Astrocyte (in vitro differentiated cells and primary cell): ENCODE measurements at regions not wholly inside any gene's neighbourhood (a gene's known extent, or its start where the extent isn't known, plus 50 kb on each side); places are given as distances from the start of the nearest gene placed in this dataset.

Source experiments
- DNase-seq: peaks from one replicate; pipeline ENCODE4 v3.0.0-alpha.2; 2010; ENCODE audit warnings: low read depth
- FAIRE-seq: peaks from 2 replicates; lab custom pipeline; 2011; peaks lifted over from hg19 to GRCh38; lab: Jason Lieb, UNC
- H2AFZ ChIP-seq: 2 replicates; pipeline ENCODE4 v1.6.0; 2012; ENCODE audit warnings: low read depth, low read length, inconsistent platforms
- H3K27ac ChIP-seq: 2 replicates; pipeline ENCODE4 v1.5.1; 2011; ENCODE audit warnings: low read depth, low read length, inconsistent platforms
- H3K27me3 ChIP-seq: 2 replicates; pipeline ENCODE4 v1.6.0; 2011; ENCODE audit warnings: low read length, inconsistent platforms; ENCODE audit not compliant: insufficient read depth
- H3K36me3 ChIP-seq: 2 replicates; pipeline ENCODE4 v1.5.1; 2011; ENCODE audit warnings: low read length, inconsistent platforms; ENCODE audit not compliant: insufficient read depth
- H3K4me1 ChIP-seq: 2 replicates; pipeline ENCODE4 v1.5.1; 2011; ENCODE audit warnings: low read length, inconsistent platforms; ENCODE audit not compliant: insufficient read depth
- H3K4me2 ChIP-seq: 2 replicates; pipeline ENCODE4 v1.6.0; 2012; ENCODE audit warnings: low read length, inconsistent platforms
- H3K4me3 ChIP-seq: 2 replicates; pipeline ENCODE4 v1.5.1; 2011; ENCODE audit warnings: low read depth, mild to moderate bottlenecking, low read length, inconsistent platforms; ENCODE audit not compliant: insufficient read depth
- H3K79me2 ChIP-seq: 2 replicates; pipeline ENCODE4 v1.6.0; 2012; ENCODE audit warnings: mild to moderate bottlenecking, low read length, inconsistent platforms; ENCODE audit not compliant: insufficient read depth
- H3K9ac ChIP-seq: 2 replicates; pipeline ENCODE4 v1.6.0; 2012; ENCODE audit warnings: mild to moderate bottlenecking, low read length, inconsistent platforms
- H3K9me3 ChIP-seq: 2 replicates; pipeline ENCODE4 v1.5.1; 2012; ENCODE audit warnings: low read depth, mild to moderate bottlenecking, low read length, inconsistent platforms; ENCODE audit not compliant: insufficient read depth
- H4K20me1 ChIP-seq: 2 replicates; pipeline ENCODE4 v1.6.0; 2012; ENCODE audit warnings: low read length, inconsistent platforms; ENCODE audit not compliant: insufficient read depth
- H3K27ac Mint-ChIP-seq: one replicate; pipeline ENCODE4 v1.8.0; 2021; ENCODE audit warnings: mild to moderate bottlenecking, mixed read lengths; ENCODE audit not compliant: unreplicated experiment
- H3K27me3 Mint-ChIP-seq: one replicate; pipeline ENCODE4 v1.8.0; 2021; ENCODE audit warnings: low read depth, mixed read lengths; ENCODE audit not compliant: unreplicated experiment
- H3K36me3 Mint-ChIP-seq: one replicate; pipeline ENCODE4 v1.8.0; 2021; ENCODE audit warnings: low read depth, mixed read lengths; ENCODE audit not compliant: unreplicated experiment
- H3K4me1 Mint-ChIP-seq: one replicate; pipeline ENCODE4 v1.8.0; 2021; ENCODE audit warnings: low read depth, mixed read lengths; ENCODE audit not compliant: unreplicated experiment
- H3K4me3 Mint-ChIP-seq: one replicate; pipeline ENCODE4 v1.8.0; 2021; ENCODE audit warnings: mild to moderate bottlenecking, moderate library complexity, mixed read lengths; ENCODE audit not compliant: unreplicated experiment
- H3K9me3 Mint-ChIP-seq: one replicate; pipeline ENCODE4 v1.8.0; 2021; ENCODE audit warnings: mild to moderate bottlenecking, mixed read lengths; ENCODE audit not compliant: unreplicated experiment
- CTCF ChIP-seq: IDR thresholded peaks from 2 replicates; pipeline ENCODE4 v1.5.1; 2011; ENCODE audit warnings: low read depth, mild to moderate bottlenecking, inconsistent platforms, low read length, moderate library complexity; ENCODE audit not compliant: insufficient read depth
- EZH2 ChIP-seq: IDR thresholded peaks from 2 replicates; pipeline ENCODE4 v1.6.1; 2012; ENCODE audit warnings: mild to moderate bottlenecking, low read length, inconsistent platforms; ENCODE audit not compliant: insufficient read depth

GRCh38 chr15:31160740-31161495, 59.4 kb upstream of the TRPM1 start:
- H3K9me3 ChIP-seq = no peaks in the 10 kb centered on the region
- DNase-seq (no peak), FAIRE-seq (no peak)
- no peak overlapping the region for H3K4me3 ChIP-seq
- H3K27me3 ChIP-seq = no peaks in the 10 kb centered on the region
- no peak overlapping the region for H2AFZ ChIP-seq
- H3K4me3 Mint-ChIP-seq = no peak overlapping the region
- TF ChIP-seq CTCF (no peak), EZH2 (no peak)
- no peaks in the 10 kb centered on the region for H3K36me3 Mint-ChIP-seq
- no peak overlapping the region for H3K27ac Mint-ChIP-seq
- peaks cover 1% of the 10 kb centered on the region for H3K4me1 Mint-ChIP-seq
- H4K20me1 ChIP-seq = no peaks in the 10 kb centered on the region
- no peak overlapping the region for H3K27ac ChIP-seq
- no peaks in the 10 kb centered on the region for H3K9me3 Mint-ChIP-seq
- no peaks in the 10 kb centered on the region for H3K36me3 ChIP-seq
- peaks cover 11% of the 10 kb centered on the region for H3K27me3 Mint-ChIP-seq
- H3K79me2 ChIP-seq = no peaks in the 10 kb centered on the region
- no peak overlapping the region for H3K9ac ChIP-seq
- H3K4me1 ChIP-seq = no peaks in the 10 kb centered on the region
- H3K4me2 ChIP-seq = no peak overlapping the region

GRCh38 chr15:31161951-31162350, 60.4 kb upstream of the TRPM1 start:
- H3K9ac ChIP-seq = no peak overlapping the region
- H3K79me2 ChIP-seq = no peaks in the 10 kb centered on the region
- no peak for DNase-seq
- peaks cover 1% of the 10 kb centered on the region for H3K4me1 Mint-ChIP-seq
- no peak overlapping the region for H3K4me3 Mint-ChIP-seq
- no peak for FAIRE-seq
- H3K4me3 ChIP-seq = no peak overlapping the region
- no peak overlapping the region for H3K4me2 ChIP-seq
- H3K27ac Mint-ChIP-seq = no peak overlapping the region
- no peak overlapping the region for H3K27ac ChIP-seq
- no peaks in the 10 kb centered on the region for H3K9me3 Mint-ChIP-seq
- no peaks in the 10 kb centered on the region for H3K36me3 ChIP-seq
- no peak overlapping the region for H2AFZ ChIP-seq
- no peaks in the 10 kb centered on the region for H3K9me3 ChIP-seq
- H4K20me1 ChIP-seq = no peaks in the 10 kb centered on the region
- peaks cover 11% of the 10 kb centered on the region for H3K27me3 Mint-ChIP-seq
- no peaks in the 10 kb centered on the region for H3K4me1 ChIP-seq
- no peaks in the 10 kb centered on the region for H3K36me3 Mint-ChIP-seq
- no peak for TF ChIP-seq CTCF
- TF ChIP-seq EZH2 = no peak
- no peaks in the 10 kb centered on the region for H3K27me3 ChIP-seq

GRCh38 chr15:31162721-31163510, 61.4 kb upstream of the TRPM1 start:
- Histone ChIP-seq H3K9ac (no peak overlapping the region), H3K9me3 (no peaks in the 10 kb centered on the region)

More at GRCh38 chr15:31162721-31163510, 61.4 kb upstream of the TRPM1 start:
- Histone ChIP-seq H2AFZ (no peak overlapping the region), H3K79me2 (no peaks in the 10 kb centered on the region), H3K4me3 (no peak overlapping the region), H3K27me3 (no peaks in the 10 kb centered on the region), H3K36me3 (no peaks in the 10 kb centered on the region), H3K4me2 (no peak overlapping the region), H4K20me1 (no peaks in the 10 kb centered on the region), H3K27ac (no peak overlapping the region), H3K4me1 (no peaks in the 10 kb centered on the region)
- peaks cover 1% of the 10 kb centered on the region for H3K4me1 Mint-ChIP-seq
- H3K27me3 Mint-ChIP-seq = peaks cover 11% of the 10 kb centered on the region
- no peaks in the 10 kb centered on the region for H3K9me3 Mint-ChIP-seq
- FAIRE-seq (no peak), DNase-seq (no peak)
- no peak overlapping the region for H3K4me3 Mint-ChIP-seq
- no peaks in the 10 kb centered on the region for H3K36me3 Mint-ChIP-seq
- no peak overlapping the region for H3K27ac Mint-ChIP-seq
- TF ChIP-seq EZH2 (no peak), CTCF (no peak)
